ENCODE measurements at regions not wholly inside any gene's neighbourhood (a gene's known extent, or its start where the extent isn't known, plus 50 kb on each side); places are given as distances from the start of the nearest gene placed in this dataset.
"Not testable (repeated sequence)": the region's sequence is repeated elsewhere in the genome, so short reads cannot be mapped to it uniquely, and the experiment has no call there.

- intact Hi-C loops (cut with DNase I) = loop anchor here (10.0 kb wide), 1 partner anchor 297 kb away; no protein-coding TSS in a partner anchor
- DNase-seq (ENCODE audit: low spot score) = no peak
These were observed 750.2 kb downstream of the SLC4A3 start for GRCh38 chr2:220377482-220378155.

DNA sequence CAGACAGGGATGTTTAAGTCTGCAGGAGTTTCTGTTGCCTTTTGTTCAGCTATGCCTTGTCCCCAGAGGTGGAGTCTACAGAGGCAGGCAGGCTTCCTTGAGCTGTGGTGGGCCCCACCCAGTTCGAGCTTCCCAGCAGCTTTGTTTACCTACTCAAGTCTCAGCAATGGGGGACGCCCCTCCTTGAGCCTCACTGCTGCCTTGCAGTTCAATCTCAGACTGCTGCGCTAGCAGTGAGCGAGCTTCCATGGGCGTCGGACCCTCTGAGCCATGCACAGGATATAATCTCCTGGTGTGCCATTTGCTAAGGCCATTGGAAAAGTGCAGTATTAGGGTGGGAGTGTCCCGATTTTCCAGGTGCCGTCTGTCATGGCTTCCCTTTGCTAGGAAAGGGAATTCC lies 760.3 kb downstream of the SLC4A3 start:
- intact Hi-C loops (cut with DNase I); DNase-seq (ENCODE audit: low spot score): not testable (repeated sequence)

GRCh38 chr2:220393711-220394110 lies 766.3 kb downstream of the SLC4A3 start:
- intact Hi-C loops (cut with DNase I) = loop anchor here (10.0 kb wide), 1 partner anchor 269 kb away; no protein-coding TSS in a partner anchor
- DNase-seq (ENCODE audit: low spot score) = no peak

GRCh38 chr2:220394433-220394832 lies 767.0 kb downstream of the SLC4A3 start:
- no peak for DNase-seq (ENCODE audit: low spot score)
- intact Hi-C loops (cut with DNase I) = loop anchor here (10.0 kb wide), 1 partner anchor 270 kb away; no protein-coding TSS in a partner anchor

GRCh38 chr2:220396287-220396686 lies 768.9 kb downstream of the SLC4A3 start:
- intact Hi-C loops (cut with DNase I) = loop anchor here (10.0 kb wide), 1 partner anchor 271 kb away; no protein-coding TSS in a partner anchor
- DNase-seq (ENCODE audit: low spot score) = no peak

- intact Hi-C loops (cut with DNase I) = no loop called here
- DNase-seq (ENCODE audit: low spot score) = no peak
These were observed 782.9 kb downstream of the SLC4A3 start for GRCh38 chr2:220410296-220410695.

GRCh38 chr2:220417503-220417902 lies 790.1 kb downstream of the SLC4A3 start:
- no peak for DNase-seq (ENCODE audit: low spot score)
- intact Hi-C loops (cut with DNase I) = no loop called here

DNA sequence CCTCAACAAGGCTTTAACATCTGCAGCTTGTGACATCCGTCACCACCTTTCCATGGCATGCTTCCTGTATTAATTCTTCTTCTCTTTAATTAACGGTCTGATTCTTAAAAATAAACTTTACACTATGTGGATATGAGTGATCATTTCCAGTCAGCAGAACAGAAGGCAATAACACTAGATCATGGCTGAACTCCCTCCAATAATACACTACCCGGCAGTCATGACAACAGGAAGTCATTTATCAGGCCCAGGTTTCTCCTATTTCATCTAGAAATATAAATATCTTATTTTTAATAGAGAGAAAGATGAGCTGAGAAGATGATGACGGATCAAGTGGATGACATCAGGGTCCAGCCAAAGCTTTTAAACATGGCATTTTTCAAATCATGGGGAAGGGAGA lies 792.2 kb downstream of the SLC4A3 start:
- intact Hi-C loops (cut with DNase I) = no loop called here
- DNase-seq (ENCODE audit: low spot score) = no peak

- intact Hi-C loops (cut with DNase I) = no loop called here
- no peak for DNase-seq (ENCODE audit: low spot score)
These were observed 793.4 kb downstream of the SLC4A3 start for GRCh38 chr2:220420820-220421219.

- intact Hi-C loops (cut with DNase I) = no loop called here
- DNase-seq (ENCODE audit: low spot score) = no peak
These were observed 795.2 kb downstream of the SLC4A3 start for GRCh38 chr2:220422676-220423075.

DNA sequence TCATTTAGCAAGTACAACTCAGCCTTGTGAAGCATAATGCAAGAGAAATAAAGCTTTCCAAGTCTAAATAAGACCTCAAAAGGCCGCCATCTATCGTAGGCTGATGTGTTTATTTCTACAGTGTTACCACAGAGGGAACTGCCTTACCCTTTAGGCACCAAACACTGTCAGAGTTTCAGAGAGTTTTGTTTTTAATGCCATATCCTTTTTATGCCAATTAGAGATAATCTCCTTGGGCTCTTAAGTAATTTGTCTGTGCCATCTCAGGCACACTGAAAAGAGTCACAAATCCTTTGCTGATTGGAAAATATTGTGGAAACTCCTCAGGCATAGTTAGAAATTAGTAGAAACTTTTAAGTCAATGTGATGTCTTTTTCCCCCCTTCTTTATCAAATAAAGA lies 797.1 kb downstream of the SLC4A3 start:
- DNase-seq (ENCODE audit: low spot score) = no peak
- intact Hi-C loops (cut with DNase I) = no loop called here

- DNase-seq (ENCODE audit: low spot score) = no peak
- intact Hi-C loops (cut with DNase I) = no loop called here
These were observed 805.2 kb downstream of the SLC4A3 start for GRCh38 chr2:220432645-220433044.

- intact Hi-C loops (cut with DNase I) = no loop called here
- no peak for DNase-seq (ENCODE audit: low spot score)
These were observed 805.7 kb downstream of the SLC4A3 start for GRCh38 chr2:220433131-220433530.

GRCh38 chr2:220434385-220434784 lies 807.0 kb downstream of the SLC4A3 start:
- DNase-seq (ENCODE audit: low spot score) = no peak
- intact Hi-C loops (cut with DNase I) = no loop called here

GRCh38 chr2:220437938-220438337 lies 810.5 kb downstream of the SLC4A3 start:
- intact Hi-C loops (cut with DNase I) = no loop called here
- no peak for DNase-seq (ENCODE audit: low spot score)

GRCh38 chr2:220440731-220441130 lies 813.3 kb downstream of the SLC4A3 start:
- DNase-seq (ENCODE audit: low spot score) = no peak

GRCh38 chr2:220441404-220441803 lies 814.0 kb downstream of the SLC4A3 start:
- intact Hi-C loops (cut with DNase I) = no loop called here
- DNase-seq (ENCODE audit: low spot score) = no peak

More at GRCh38 chr2:220440731-220441130, 813.3 kb downstream of the SLC4A3 start:
- intact Hi-C loops (cut with DNase I) = no loop called here

DNA sequence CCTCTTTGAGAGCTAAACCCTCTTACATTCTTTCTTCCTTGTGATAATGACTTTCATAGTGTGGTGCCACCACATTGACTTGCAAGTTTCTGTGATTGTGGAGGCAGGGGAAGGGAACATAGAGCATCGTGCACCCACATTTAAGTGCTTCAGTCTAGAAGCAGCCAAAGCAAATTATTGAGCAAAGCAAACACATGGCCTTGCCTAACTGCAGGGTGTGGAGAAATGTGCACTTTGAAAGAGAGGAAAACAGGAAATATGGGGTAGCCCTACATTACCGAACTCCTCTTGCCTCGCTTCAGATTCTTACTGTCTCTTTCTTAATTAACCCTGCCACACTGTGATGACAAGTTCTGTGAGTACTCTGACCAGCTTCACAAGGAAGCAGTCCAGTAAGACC lies 814.6 kb downstream of the SLC4A3 start:
- intact Hi-C loops (cut with DNase I) = no loop called here
- DNase-seq (ENCODE audit: low spot score) = no peak

DNA sequence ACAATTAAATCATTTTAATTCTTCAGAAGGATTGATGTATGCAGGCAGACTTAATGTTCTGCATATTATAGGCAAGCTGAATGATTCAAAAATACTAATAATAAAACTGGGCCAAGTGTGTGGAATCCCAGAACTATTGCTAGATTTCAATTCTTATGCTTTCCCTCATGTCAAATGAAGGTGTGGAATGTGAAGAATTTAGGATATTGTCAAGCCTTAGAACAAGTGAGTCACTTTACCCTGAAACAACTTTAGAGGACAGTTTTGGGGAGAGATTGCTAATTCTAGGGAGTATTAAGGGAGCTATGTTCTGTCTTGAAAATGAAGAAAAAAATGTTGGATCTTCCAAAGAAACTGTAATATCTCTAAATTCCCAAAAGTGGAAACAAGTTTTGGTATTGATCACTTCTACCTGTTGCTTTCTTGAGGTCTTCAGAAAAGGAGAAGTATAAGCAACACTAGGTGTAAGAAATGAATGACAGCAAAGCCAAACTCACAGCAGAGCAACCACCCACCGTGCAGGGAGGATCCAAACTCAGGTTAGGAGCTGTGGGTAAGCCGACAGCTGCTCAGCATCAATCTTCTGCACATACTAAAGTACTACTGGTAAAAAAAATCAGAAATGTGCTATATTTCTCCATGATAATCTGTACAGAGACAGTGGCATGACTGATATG lies 818.1 kb downstream of the SLC4A3 start:
- intact Hi-C loops (cut with DNase I) = no loop called here
- no peak for DNase-seq (ENCODE audit: low spot score)

GRCh38 chr2:220446106-220446712 lies 818.8 kb downstream of the SLC4A3 start:
- intact Hi-C loops (cut with DNase I) = no loop called here
- DNase-seq (ENCODE audit: low spot score) = no peak

DNA sequence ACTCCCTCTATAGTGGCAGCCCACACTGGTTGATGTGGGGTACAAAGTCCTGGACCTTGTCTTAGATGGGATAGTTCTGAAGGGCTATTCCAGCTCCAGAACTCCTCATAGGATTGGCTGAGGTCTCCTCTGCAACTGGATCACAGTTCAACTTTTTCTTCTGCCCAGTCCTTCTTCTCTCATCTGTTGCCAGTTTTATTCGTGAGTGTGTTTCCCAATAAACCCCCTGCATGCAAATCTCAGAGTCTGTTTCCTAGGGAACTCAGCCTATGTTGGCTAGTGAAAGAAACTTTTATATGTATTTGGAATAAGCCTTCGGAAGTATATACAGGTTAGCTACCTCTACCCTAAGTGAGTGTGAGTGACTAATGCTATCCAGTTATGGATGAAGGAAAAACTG lies 823.4 kb downstream of the SLC4A3 start:
- intact Hi-C loops (cut with DNase I) = no loop called here
- no peak for DNase-seq (ENCODE audit: low spot score)

All from cardiac septum (tissue), 1 donor.